HEK293 (cell line): ENCODE measurements at regions not wholly inside any gene's neighbourhood (a gene's known extent, or its start where the extent isn't known, plus 50 kb on each side); places are given as distances from the start of the nearest gene placed in this dataset.

Source experiments
- CTCF ChIA-PET: fragments of 350-600 bp; formaldehyde crosslinking; extraction: SDS; loops from one replicate; lab custom pipeline; 2021; ENCODE audit warnings: antibody characterized with exemption; lab: Yijun Ruan, JAX
- POLR2A ChIA-PET: fragments of 300-600 bp; formaldehyde crosslinking; extraction: SDS; loops from one replicate; lab custom pipeline; 2020; ENCODE audit warnings: antibody characterized with exemption, inconsistent platforms; lab: Yijun Ruan, JAX
- H3K27ac ChIP-seq: fragments of 200-500 bp; sonication (Bioruptor generic); 2 replicates; pipeline ENCODE4 v1.5.1; 2014; ENCODE audit warnings: low read depth, low read length, control low read depth, inconsistent platforms; ENCODE audit errors: extremely low read depth
- H3K36me3 ChIP-seq, 2 experiments: fragments of 200-500 bp in 1 of 2; sonication (Bioruptor generic) in 1 of 2; 1 replicate in 1 of 2; 2 replicates in 1 of 2; pipeline ENCODE4 v1.5.1; 2014 to 2017; ENCODE audit warnings: inconsistent platforms in 2 of 2, low read length in 2 of 2; ENCODE audit not compliant: control insufficient read depth in 2 of 2, insufficient read depth in 1 of 2
- H3K4me1 ChIP-seq: fragments of 200-500 bp; sonication (Bioruptor generic); 2 replicates; pipeline ENCODE4 v1.5.1; 2014; ENCODE audit warnings: mild to moderate bottlenecking, low read length, inconsistent platforms; ENCODE audit not compliant: control insufficient read depth, insufficient read depth
- H3K4me3 ChIP-seq: 2 replicates; pipeline ENCODE4 v1.5.1; 2011; ENCODE audit warnings: low read depth, mild to moderate bottlenecking, control low read depth, low read length, moderate library complexity
- H3K9me3 ChIP-seq: fragments of 200-500 bp; sonication (Bioruptor generic); 2 replicates; pipeline ENCODE4 v1.5.1; 2014; ENCODE audit warnings: low read depth, low read length, inconsistent platforms; ENCODE audit not compliant: control insufficient read depth, insufficient read depth
- GLI2 ChIP-seq: fragments of 450-650 bp; formaldehyde crosslinking; IDR thresholded peaks from 2 replicates; pipeline ENCODE4; 2017; ENCODE audit warnings: missing biosample characterization, missing genetic modification characterization, low read depth, borderline replicate concordance
- KLF16 ChIP-seq: fragments of 450-650 bp; formaldehyde crosslinking; IDR thresholded peaks from 2 replicates; pipeline ENCODE4 v1.5.1; 2017; ENCODE audit warnings: missing biosample characterization, missing genetic modification characterization
- ZBTB20 ChIP-seq: fragments of 450-650 bp; formaldehyde crosslinking; IDR thresholded peaks from 2 replicates; pipeline ENCODE4 v1.5.1; 2016; ENCODE audit warnings: missing biosample characterization, missing genetic modification characterization
- ZBTB8A ChIP-seq: fragments of 450-650 bp; formaldehyde crosslinking; IDR thresholded peaks from 2 replicates; pipeline ENCODE4 v1.5.1; 2016; ENCODE audit warnings: missing biosample characterization, missing genetic modification characterization
- ZFP41 ChIP-seq: fragments of 450-650 bp; formaldehyde crosslinking; IDR thresholded peaks from 2 replicates; pipeline ENCODE4 v1.5.1; 2016; ENCODE audit warnings: missing biosample characterization, missing genetic modification characterization, borderline replicate concordance
- ZNF10 ChIP-seq: fragments of 450-650 bp; formaldehyde crosslinking; IDR thresholded peaks from 2 replicates; pipeline ENCODE4 v1.5.1; 2017; ENCODE audit warnings: missing biosample characterization, missing genetic modification characterization
- ZNF19 ChIP-seq: fragments of 450-650 bp; formaldehyde crosslinking; IDR thresholded peaks from 2 replicates; pipeline ENCODE4; 2016; ENCODE audit warnings: missing biosample characterization, missing genetic modification characterization, low read depth
- ZNF223 ChIP-seq: fragments of 450-650 bp; formaldehyde crosslinking; IDR thresholded peaks from 2 replicates; pipeline ENCODE4 v1.5.1; 2016; ENCODE audit warnings: missing biosample characterization, missing genetic modification characterization
- ZNF24 ChIP-seq: fragments of 450-650 bp; formaldehyde crosslinking; IDR thresholded peaks from 2 replicates; pipeline ENCODE4 v1.5.1; 2016; ENCODE audit warnings: missing biosample characterization, missing genetic modification characterization
- ZNF37A ChIP-seq: fragments of 450-650 bp; IDR thresholded peaks from 2 replicates; pipeline ENCODE4 v1.5.1; 2018; ENCODE audit warnings: missing biosample characterization, missing genetic modification characterization
- ZNF423 ChIP-seq: fragments of 450-650 bp; formaldehyde crosslinking; IDR thresholded peaks from 2 replicates; pipeline ENCODE4 v1.5.1; 2016; ENCODE audit warnings: missing biosample characterization, missing genetic modification characterization
- ZNF518A ChIP-seq: fragments of 450-650 bp; formaldehyde crosslinking; conservative IDR thresholded peaks from 2 replicates; pipeline ENCODE4 v1.5.1; 2016; ENCODE audit warnings: low read depth, missing biosample characterization, missing genetic modification characterization
- ZNF596 ChIP-seq: fragments of 450-650 bp; IDR thresholded peaks from 2 replicates; pipeline ENCODE4 v1.5.0; 2018; ENCODE audit warnings: missing biosample characterization, mild to moderate bottlenecking, missing genetic modification characterization, moderate library complexity
- ZNF629 ChIP-seq: fragments of 450-650 bp; formaldehyde crosslinking; IDR thresholded peaks from 2 replicates; pipeline ENCODE4 v1.5.1; 2017; ENCODE audit warnings: missing biosample characterization, missing genetic modification characterization
- ZNF654 ChIP-seq: fragments of 450-650 bp; formaldehyde crosslinking; IDR thresholded peaks from 2 replicates; pipeline ENCODE4 v1.5.1; 2016; ENCODE audit warnings: low read depth, missing biosample characterization, missing genetic modification characterization
- ZNF677 ChIP-seq: fragments of 450-650 bp; IDR thresholded peaks from 2 replicates; pipeline ENCODE4 v1.5.0; 2018; ENCODE audit warnings: missing biosample characterization, mild to moderate bottlenecking, missing genetic modification characterization, moderate library complexity
- ZNF692 ChIP-seq: fragments of 450-650 bp; formaldehyde crosslinking; IDR thresholded peaks from 2 replicates; pipeline ENCODE4 v1.5.1; 2016; ENCODE audit warnings: missing biosample characterization, missing genetic modification characterization
- ZNF701 ChIP-seq: fragments of 450-650 bp; formaldehyde crosslinking; IDR thresholded peaks from 2 replicates; pipeline ENCODE4 v1.5.1; 2016; ENCODE audit warnings: missing biosample characterization, missing genetic modification characterization

DNA sequence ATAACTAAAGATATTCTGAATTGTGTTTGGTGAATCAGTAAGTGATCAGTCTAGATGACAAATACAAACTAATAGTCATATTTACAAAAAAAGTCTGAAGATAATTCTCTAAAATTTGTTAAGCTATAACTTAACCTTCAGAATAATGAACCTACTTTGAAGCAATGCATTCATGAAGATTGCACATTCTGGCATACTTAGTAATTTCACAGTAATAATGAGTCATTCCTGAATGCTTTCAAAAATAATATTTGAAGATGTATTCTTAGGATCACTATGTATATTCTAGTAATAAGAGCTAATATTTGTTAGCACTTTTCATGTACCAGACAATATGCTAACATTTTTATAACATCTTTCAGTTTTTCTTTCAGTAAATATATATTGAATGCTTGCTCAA is 756.7 kb upstream of the SLIT2 start (continued):
- TF ChIP-seq ZNF518A (tag by site-specific recombination) (no peak), ZNF701 (tag by site-specific recombination) (no peak), ZBTB20 (tag by site-specific recombination) (no peak), GLI2 (tag by site-specific recombination) (no peak)
- TF ChIP-seq, all 188 proteins: peak for 0

GRCh38 chr4:19492606-19493005 is 759.1 kb upstream of the SLIT2 start:
- POLR2A ChIA-PET: no interaction called here
- Histone ChIP-seq H3K4me1 (no peaks in the 10 kb centered on the region), H3K9me3 (no peaks in the 10 kb centered on the region), H3K4me3 (no peak overlapping the region), H3K27ac (no peak overlapping the region), H3K36me3 (no peaks in the 10 kb centered on the region)
- CTCF ChIA-PET: interaction anchor here (0.8 kb wide), 1 partner anchor 10 kb away, joined by 3 read pairs; no protein-coding TSS in a partner anchor
- no peak for TF ChIP-seq ZNF423 (tag by site-specific recombination)
- TF ChIP-seq ZNF37A (tag by site-specific recombination): no peak
- no peak for TF ChIP-seq ZNF629
- no peak for TF ChIP-seq ZNF19 (tag by site-specific recombination)
- no peak for TF ChIP-seq ZNF24
- TF ChIP-seq ZNF223 (tag by site-specific recombination): no peak
- no peak for TF ChIP-seq ZNF692 (tag by site-specific recombination)
- TF ChIP-seq ZNF677 (tag by site-specific recombination): no peak
- TF ChIP-seq ZBTB8A: no peak
- TF ChIP-seq ZNF596 (tag by site-specific recombination): no peak
- TF ChIP-seq ZFP41 (tag by site-specific recombination): no peak

DNA sequence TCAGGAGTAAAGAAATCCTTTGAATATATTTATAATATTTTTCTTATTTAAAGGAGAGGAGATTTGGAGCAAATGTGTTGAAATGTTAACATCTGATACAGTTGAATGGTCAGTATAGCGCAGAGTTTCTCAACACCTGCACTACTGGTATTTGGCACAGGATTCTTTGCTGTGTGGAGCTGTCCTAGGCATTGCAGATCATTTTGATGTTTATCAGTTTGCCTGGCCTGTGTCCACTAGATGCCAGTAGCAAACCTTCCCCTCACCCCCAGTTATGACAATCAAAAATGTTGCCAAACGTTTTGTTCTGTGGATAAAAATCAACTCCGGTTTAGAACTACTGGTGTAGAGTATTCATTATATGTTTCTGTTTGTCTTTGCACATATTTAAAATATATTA is 765.3 kb upstream of the SLIT2 start:
- H3K27ac ChIP-seq: no peak overlapping the region
- TF ChIP-seq KLF16 (tag by site-specific recombination) (no peak), ZNF10 (no peak), ZNF654 (tag by site-specific recombination) (peak; percentile 17; the same call in 1 of the 2 replicates)
- H3K9me3 ChIP-seq: no peaks in the 10 kb centered on the region
- no peaks in the 10 kb centered on the region for H3K4me1 ChIP-seq
- POLR2A ChIA-PET: no interaction called here
- no peak overlapping the region for H3K4me3 ChIP-seq
- CTCF ChIA-PET: no interaction called here
- H3K36me3 ChIP-seq: no peaks in the 10 kb centered on the region
